GM20431 (cell line): ENCODE measurements at regions not wholly inside any gene's neighbourhood (a gene's known extent, or its start where the extent isn't known, plus 50 kb on each side); places are given as distances from the start of the nearest gene placed in this dataset.
"Not testable (repeated sequence)": the region's sequence is repeated elsewhere in the genome, so short reads cannot be mapped to it uniquely, and the experiment has no call there.

Experiments used
- in situ Hi-C: fragments of 300-500 bp; cut with MseI, MboI; formaldehyde crosslinking; loops from one replicate; pipeline ENCODE4 v1.15.0; 2020; ENCODE audit warnings: low sequenced_read_pairs; ENCODE audit not compliant: unreplicated experiment

DNA sequence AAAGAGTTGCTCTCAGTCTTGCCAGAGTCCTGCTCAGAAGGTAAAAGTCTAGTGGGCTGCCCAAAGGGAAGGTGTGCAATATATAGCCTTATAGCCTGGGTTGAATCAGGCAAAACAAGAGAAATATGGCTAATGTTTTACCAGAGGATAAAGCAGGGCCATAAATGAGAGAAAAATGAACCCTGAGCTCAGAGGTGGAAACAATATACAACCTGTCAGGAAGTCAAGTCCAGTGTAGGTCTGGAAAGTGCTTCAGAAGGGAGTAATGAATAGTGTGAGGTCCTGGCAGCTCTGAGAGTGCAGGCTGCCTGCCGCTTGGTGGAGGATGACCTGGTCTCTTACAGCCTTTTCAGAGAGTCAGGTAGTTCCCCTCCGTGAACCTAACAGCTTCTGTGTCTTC lies 177.8 kb upstream of the TNC start:
- in situ Hi-C loops, result no loop called here

DNA sequence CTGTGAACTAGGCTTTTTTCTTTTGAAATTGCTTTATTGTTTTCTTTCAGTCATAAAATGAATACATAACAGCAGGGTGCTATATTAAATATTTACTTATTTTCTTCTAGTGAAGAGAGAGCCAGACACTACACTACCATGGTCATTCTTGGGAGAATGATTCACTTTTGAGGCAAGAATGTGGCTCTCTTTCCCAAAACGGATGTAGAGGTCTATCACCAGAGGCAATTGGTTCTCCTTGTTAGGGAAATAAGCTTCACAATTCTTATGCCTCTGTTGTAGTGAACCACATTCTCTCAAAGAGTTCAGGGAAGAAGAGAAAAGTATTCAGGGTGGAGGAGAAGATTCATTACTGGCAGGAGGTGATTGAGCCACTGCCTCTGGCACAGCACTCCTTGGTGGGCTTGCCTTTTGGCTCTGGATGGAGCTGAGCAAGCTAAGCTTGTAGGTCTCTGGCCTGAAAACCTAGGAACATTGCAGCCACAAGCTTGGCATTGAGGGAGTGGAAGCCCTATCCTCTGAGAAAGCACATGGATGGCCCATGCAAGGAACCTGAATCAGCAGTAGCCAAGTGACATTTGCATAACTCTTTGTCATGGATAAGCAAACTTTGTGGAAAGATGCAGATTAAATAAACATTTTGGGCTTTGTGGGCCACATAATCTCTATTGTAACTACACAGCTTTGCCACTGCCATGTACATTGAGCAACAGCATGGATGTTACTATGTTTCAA lies 179.0 kb upstream of the TNC start:
- in situ Hi-C loops, result no loop called here

DNA sequence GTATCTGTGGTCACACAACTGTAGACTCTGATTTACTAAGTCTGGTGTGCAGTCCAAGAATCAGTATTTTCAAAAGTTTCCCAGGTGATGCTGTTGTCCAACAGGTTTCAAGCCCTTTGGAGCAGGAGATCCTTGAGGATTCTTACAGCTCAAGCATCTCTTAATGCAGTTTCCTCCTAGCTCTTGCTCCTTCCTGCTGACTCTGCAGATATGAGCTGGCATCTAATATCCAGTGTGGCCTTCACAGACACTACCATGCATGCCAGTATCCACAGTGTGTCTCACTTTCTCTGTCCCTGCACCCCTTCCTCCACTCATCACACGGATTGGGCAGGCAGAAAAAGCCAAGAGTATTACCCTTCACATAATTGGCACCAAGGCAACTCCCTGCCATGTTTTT lies 182.2 kb upstream of the TNC start:
- in situ Hi-C loops, result no loop called here

DNA sequence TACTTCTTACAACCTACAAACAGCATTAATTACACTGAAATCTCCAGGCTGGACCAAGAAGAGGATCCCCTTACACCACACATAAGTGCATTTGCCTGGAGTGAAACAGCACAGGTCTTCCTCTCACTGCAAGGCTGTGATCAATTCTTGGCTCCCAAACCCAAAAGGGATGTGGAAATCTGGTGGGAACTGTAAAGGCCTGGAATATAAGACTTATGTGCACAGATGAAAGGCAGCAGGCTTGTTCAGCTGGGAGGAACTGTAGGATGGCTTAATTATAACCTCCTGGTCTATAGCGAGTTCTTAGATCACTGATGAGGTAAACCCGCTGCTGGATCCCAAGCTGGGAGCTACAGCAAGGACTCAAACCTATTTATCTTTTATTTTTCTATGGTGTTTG lies 182.9 kb upstream of the TNC start:
- in situ Hi-C loops, result no loop called here

DNA sequence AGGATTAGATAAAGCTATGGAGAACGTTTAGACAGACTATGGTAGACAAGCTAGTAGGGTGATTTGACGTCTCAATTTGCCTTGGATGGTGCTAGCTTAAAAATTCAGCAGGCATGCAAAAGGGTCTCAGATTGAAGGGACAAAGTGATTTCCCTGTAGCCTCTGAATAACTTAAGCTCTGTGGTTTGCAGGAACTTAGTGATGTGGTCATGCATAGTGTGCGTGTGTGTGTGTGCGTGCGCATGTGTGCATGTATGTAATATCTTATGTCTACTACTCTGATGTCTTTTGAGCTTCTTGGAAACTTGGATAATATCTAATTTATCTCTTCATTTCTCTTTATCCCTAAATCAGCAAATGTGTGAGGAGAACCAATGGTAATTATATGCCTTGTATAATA lies 183.6 kb upstream of the TNC start:
- in situ Hi-C loops, result no loop called here

DNA sequence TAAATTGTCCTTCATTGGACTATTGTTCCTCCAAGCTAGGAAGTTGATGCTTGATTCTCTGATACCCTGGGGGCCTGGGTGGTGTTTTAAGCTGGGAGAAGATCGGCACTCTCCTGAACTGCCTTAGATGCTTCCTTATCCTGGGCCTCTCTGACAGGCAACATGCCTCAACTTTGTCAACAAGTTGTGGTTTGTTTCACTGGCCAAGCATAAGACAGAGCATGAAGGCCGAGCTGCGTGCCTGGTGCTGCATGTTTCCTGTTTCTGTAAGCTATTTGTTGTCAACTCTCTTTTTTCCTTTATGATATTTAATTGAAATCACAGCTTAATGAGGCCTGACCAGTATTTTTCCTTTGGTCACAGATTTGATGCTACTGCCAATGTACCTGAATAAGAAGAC lies 187.6 kb upstream of the TNC start:
- in situ Hi-C loops, result no loop called here

DNA sequence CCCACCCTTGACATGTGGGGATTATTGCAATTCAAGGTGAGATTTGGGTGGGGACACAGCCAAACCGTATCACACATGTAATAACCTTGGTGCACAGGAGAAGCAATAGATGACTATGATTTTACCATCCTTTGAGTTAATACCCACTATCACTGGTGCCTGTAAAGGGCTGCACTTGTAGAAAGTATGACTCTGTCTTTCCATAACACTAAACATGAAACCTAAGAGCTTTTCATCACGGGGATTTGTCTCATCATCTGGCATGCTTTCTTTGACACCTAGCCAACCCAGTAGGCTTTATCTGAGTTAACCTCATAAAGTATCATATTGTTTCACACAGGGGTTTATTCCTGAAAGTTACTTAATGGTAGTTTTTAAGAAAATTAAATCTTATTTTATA lies 188.9 kb upstream of the TNC start:
- in situ Hi-C loops, result no loop called here

DNA sequence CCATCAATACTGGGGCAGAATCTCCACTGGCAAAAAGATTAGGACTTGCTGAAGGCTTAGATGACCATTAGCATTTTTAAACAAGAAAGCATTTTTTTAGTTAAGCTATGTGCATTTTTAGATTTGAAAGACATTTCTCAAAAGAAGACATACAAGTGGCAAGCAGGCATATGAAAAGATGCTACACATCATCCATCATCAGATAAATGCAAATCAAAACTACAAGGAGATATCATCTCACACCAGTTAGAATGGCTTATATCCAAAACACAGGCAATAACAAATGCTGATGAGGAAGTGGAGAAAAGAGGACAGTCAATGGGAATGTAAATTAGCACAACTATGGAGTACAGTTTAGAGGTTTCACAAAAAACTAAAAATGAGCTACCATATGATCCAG lies 195.6 kb upstream of the TNC start:
- in situ Hi-C loops, result no loop called here

DNA sequence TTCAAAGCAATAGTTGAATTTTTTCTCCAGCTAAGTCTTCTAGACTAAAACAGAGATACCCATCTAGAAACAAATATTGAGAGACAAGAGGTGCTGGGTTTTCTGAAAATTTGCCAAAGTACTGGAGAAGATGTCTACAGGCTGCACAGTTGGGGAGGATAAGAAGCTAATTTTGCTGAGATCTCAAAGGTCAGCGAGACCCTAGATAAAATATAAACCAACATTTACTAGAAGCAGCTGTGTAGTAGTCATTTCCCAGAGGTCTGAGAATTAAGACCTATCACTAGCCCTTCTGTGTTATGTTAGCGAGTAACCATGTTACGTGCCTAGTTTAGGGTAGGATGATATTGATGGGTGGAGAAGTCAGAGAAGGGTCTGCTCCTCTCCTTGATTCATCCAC lies 208.5 kb upstream of the TNC start:
- in situ Hi-C loops, result no loop called here

DNA sequence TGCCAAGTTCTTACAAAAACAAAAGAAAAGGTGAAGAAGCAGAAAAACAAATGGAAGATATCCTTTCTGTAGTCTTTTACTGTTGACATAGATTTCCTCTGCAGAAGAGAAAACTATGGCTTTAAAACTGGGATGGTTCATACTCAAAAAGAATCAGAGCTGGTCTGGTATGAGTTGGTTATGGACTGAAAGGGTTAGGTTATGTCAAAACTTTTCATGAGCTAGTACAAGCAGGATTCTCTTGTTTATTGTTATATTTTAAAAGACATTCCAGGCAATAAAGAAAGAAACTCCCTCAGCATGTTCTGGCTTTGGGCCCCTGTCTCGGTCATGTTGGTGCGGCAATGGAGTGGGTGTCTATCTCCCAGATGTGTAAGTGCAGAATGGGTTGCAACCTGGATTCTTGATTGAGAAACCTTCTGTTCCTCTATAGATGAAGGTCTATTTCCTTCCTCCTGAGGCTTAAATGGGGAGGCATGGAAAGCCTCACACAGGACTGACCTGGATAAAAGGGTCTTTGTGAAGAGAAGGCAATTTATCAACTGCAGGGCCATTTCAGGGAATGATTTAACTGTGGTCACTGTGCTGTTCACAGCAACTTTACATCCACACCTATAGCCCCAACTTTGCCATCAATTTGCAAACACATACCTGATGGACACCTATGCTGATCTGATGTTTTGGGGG lies 209.6 kb upstream of the TNC start:
- in situ Hi-C loops, result no loop called here

DNA sequence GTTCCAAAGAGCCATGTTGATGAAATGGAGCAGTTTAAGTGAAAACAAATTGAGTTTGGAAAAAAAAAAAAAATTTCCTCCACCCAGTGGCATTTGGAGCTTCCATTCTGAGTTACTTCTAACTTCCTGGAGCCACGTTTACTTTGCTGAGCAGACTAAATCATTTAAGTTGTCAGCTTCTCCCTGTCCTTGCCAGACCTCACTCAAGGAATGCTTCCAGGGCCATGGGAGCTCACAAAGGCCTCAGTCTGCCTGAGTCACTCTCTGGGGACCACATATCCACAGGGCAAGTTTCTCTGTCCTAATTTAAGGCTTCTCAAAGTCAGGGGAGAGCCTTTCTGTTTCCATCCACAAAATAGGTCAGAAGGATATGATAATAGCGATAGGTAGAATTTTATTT lies 210.3 kb upstream of the TNC start:
- in situ Hi-C loops, result no loop called here

DNA sequence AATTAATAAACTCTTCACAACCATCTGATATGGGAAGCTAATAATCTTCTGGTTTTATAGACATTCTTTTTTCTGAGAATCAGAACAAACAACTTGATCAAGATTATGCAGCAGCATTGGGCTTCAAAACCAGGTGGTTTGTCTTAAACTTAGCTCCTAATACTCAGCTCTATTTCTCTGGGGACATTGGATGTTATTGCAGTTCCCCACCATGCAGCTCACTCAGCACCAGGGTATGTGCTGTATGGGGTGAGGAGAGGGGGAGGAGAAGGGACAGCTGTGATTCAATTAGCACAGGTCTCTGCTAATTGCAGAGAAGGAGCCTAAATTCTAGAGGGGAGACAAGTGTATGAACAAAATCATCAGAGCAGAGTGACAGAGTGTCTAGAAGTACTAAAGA lies 210.7 kb upstream of the TNC start:
- in situ Hi-C loops, result no loop called here

DNA sequence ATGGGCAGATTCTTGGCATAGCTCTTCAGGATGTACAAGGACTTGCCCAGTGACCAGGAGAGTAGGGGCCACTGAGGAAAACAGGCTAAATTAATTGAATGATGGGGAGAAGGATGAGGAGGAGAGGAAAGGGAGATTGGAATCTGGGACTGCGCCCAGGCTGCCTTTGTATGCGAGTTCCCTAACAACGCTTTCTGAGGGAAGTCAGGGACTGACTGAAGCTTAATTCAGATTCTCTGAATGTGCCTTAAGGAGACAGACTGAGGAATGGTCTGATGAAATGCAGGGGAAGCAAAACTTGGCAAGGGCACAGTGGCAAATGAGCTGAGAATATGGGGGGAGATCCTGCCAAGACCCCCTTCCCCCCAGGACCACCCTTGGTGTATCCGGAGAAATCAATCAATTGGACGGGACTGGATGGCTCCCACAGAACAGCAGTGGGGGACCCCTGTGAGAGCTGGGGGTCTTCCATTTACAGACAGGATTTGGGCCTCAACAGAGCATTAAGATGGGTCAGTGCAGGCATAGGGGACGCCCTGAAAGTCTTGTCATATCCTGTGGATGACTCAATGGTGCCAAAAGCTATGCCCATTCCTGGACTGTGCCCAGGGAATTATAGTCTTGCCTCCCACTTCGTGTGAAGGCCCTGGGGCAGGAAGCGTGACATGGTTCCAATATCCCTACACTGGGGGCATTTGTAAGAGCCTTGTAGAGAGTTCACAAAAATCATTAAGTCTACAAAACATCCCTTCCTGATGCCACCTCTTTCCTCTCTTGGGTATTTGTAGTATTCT lies 215.5 kb upstream of the TNC start:
- in situ Hi-C loops, result no loop called here

DNA sequence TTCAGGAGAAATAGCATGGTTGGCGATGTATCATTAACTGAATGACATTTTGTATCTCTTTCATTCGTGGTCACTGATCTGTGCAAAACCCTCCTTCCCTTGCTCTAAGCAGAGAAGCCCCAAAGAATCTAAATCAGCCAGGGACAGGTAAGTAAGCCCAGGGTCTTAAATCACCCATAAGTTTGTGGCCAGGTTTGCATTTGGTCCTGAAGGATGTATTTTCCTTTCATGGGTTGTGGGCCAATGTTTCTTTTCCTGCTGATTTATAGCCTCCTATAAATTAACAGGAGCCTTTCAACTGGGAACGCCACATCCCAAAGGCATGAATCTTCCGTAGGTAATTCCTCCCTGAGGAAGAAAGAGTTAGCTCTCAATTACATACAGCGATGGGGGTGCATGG lies 217.5 kb upstream of the TNC start:
- in situ Hi-C loops, result no loop called here

DNA sequence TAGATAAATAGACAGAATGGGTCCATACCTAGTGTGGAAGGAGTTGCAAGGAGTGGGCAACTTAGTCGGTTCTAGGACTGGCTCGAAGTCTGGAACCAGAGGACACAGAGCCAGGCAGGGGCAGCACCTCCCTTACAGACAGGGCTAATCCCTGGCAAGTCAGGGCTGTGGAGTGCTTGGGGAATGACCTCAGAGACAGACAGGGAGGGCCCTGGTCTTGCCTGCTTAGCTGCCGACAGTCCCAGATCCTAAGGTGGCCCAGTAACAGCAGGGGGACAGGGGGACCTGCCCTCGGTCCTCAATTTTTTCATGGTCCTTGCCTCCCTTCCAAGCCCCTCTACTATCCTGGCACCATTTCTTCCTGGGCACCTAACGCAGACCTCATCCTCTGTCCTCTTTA lies 222.4 kb upstream of the TNC start:
- in situ Hi-C loops, result no loop called here

DNA sequence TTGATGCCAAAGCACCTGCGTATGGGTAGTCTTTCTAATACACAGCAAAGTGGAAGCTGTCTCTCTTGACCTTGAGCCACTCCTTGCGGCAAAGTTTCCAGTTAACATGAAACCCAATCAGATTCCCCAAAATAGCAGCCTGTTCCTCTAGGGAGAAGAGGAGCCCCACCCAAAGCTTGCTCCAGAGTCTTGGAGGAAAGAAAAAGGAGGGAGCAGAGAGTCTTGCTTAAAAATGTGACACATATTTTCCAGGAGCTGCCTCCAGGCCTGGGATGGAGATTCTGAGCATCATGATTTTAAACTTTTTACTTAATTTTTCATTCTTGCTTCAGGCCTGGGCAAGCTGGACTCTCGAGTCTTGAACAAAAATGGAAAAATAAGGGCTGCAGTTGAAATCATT lies 223.5 kb upstream of the TNC start:
- in situ Hi-C loops, result no loop called here

DNA sequence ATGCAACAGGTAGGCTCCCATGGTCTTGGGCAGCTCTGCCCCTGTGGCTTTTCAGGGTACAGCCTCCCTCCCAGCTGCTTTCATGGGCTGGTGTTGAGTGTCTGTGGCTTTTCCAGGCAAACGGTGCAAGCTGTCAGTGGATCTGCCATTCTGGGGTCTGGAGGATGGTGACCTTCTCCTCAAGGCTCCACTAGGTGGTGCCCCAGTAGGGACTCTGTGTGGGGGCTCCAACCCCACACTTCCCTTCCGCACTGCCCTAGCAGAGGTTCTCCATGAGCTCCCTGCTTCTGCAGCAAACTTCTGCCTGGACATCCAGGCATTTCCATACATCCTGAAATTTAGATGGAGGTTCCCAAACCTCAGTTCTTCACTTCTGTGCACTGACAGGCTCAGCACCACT lies 229.8 kb upstream of the TNC start:
- in situ Hi-C loops, result not testable (repeated sequence)

DNA sequence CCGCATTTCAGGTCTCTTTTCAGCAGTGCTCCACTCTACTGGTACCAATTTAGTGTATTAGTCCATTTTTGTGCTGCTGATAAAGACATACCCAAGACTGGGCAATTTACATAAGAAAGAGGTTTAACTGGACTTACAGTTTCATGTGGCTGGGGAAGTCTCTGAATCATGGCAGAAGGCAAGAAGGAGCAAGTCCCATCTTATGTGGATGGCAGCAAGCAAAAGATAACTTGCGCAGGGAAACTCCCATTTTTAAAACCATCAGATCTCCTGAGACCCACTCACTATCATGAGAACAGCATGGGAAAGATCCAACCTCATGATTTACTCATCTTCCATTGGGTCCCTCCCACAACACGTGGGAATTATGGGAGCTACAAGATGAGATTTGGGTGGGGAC lies 231.0 kb upstream of the TNC start:
- in situ Hi-C loops, result not testable (repeated sequence)

DNA sequence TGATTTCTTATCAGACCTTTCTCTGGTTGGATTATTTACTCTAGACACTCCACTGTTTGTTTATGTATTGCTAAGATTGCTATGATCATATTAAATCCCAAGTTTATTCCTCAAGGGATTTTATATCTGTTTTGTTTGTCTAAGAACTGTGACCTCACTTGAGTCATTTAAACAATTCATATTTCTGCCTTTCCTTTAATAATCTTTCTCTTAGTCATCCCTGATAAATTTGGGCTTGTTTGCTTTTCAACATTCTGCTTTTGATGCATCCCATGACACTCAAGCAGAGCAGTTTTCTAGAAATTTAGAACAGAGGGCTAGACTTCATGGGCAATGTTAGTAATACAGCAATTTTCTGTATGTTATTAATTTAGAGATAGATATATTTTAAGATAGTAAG lies 231.6 kb upstream of the TNC start:
- in situ Hi-C loops, result no loop called here

DNA sequence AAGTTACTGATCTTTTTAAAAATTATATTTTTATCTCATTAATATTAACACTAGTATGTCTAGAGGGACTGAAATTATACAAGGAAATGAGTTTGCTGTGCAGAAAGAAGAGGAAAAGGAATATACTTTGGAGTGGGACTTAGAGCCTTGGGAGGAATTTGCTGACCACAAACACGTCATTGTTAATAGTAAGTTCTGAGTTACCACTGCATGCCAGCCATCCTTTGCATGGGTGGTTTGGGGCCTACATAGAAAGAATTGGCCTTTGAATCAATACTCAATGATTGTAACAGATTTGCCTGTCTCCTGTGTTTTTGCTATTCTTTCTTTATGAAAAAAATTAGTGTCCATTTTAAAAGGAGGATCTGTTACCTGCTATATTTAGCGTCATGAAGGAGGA lies 232.6 kb upstream of the TNC start:
- in situ Hi-C loops, result no loop called here

DNA sequence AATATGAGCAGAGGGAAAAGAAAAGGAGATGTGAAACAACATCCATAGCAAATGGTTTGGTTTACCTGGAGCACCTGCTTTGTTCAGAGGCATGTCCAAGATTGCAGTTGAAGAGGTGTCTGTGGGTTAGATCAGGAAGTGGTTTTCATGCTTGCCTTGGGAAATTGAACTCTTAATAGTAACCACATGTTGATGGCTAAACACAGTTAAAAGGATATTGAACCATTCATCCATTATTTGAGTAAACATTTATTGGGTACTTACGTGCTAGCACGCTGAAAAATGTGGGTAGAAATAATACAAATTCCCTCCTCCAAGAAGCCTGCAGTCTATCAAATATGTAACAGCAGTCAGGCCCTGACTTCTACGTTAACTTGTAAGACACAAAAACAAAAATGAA lies 235.7 kb upstream of the TNC start:
- in situ Hi-C loops, result no loop called here
